Right lobe of liver (tissue), 6 donors: ENCODE measurements at regions not wholly inside any gene's neighbourhood (a gene's known extent, or its start where the extent isn't known, plus 50 kb on each side); places are given as distances from the start of the nearest gene placed in this dataset.

Experiments used
- ATAC-seq, 4 donors: fragments of 200-7000 bp; cut with Tn5 transposase; one replicate each; pipeline ENCODE4 v1.9.1; 2020; ENCODE audit warnings: mild to moderate bottlenecking in 4 of 4, moderate library complexity in 4 of 4
- DNase-seq, 3 donors: peaks; one replicate each; pipeline ENCODE4 v3.0.0-alpha.2; 2020
- H3K27ac ChIP-seq, 3 donors: fragments of 200-600 bp; one replicate each; pipeline ENCODE4 v1.8.0; 2022
- H3K27me3 ChIP-seq, 2 donors: fragments of 200-600 bp; one replicate each; pipeline ENCODE4 v1.8.0; 2022
- H3K36me3 ChIP-seq, 4 donors: fragments of 200-600 bp; sonication (generic) in 1 of 4; one replicate each; pipeline versions ENCODE4 v1.5.1 to v1.8.0; 2017 to 2022; ENCODE audit warnings: control low read depth in 1 of 4
- H3K4me1 ChIP-seq, 4 donors: fragments of 200-600 bp; sonication (generic) in 1 of 4; one replicate each; pipeline versions ENCODE4 v1.5.1 to v1.8.0; 2017 to 2022; ENCODE audit warnings: control low read depth in 1 of 4
- H3K4me3 ChIP-seq, 3 donors: fragments of 200-600 bp; one replicate each; pipeline ENCODE4 v1.8.0; 2022
- H3K9me3 ChIP-seq, 4 donors: fragments of 200-600 bp; sonication (generic) in 1 of 4; one replicate each; pipeline versions ENCODE4 v1.5.1 to v1.8.0; 2017 to 2022; ENCODE audit warnings: control low read depth in 1 of 4
- CTCF ChIP-seq, 4 donors: fragments of 200-600 bp in 3 of 4; fragments of 450-650 bp in 1 of 4; IDR thresholded peaks; one replicate each; pipeline versions ENCODE4 v1.5.1 to v1.8.0; 2016 to 2022; ENCODE audit warnings: antibody characterized with exemption in 4 of 4, mild to moderate bottlenecking in 2 of 4
- POLR2A ChIP-seq: fragments of 450-650 bp; IDR thresholded peaks from one replicate; pipeline ENCODE4 v1.6.1; 2017; ENCODE audit warnings: antibody characterized with exemption, mild to moderate bottlenecking
- WGBS: methylation state at CpG from one replicate; pipeline ENCODE4 v1.1.6; 2018; ENCODE audit warnings: low coverage, low lambda C conversion rate; ENCODE audit not compliant: insufficient coverage; ENCODE audit errors: missing lambda C conversion rate; 5-methylcytosine and 5-hydroxymethylcytosine counted together
- intact Hi-C, 2 donors: fragments of 100-400 bp; cut with DNase I; formaldehyde crosslinking; loops; one replicate each; pipeline versions ENCODE4 v1.11.2 to v1.14.1; 2022
- donor health status: DM: no; HTN: yes; CAD: no.
- donor health status: DM: no; HTN: no; CAD: no.
- donor health status: DM: no; HTN: no; CAD: no.
- donor health status: DM: no; HTN: yes; CAD: no.
- donor health status: DM: no; HTN: yes; CAD: no.

GRCh38 chr12:124726596-124727263 is 136.9 kb downstream of the SCARB1 start:
- TF ChIP-seq CTCF (IDR thresholded peaks at IDR 0.05), result no peak
- no peak for TF ChIP-seq POLR2A
- Histone ChIP-seq H3K9me3 (no peaks in the 10 kb centered on the region), H3K4me3 (no peak overlapping the region), H3K27ac (peak overlapping the region; percentile 74 to 85 (median 80)), H3K27me3 (no peaks in the 10 kb centered on the region), H3K36me3 (no peaks in the 10 kb centered on the region), H3K4me1 (peaks cover 0 to 34% (median 17%) of the 10 kb centered on the region in 4 donors)
- ATAC-seq (peak in 3 of 4 donors; percentile 1 to 18 (median 1)), DNase-seq (peak in 1 of 3 donors; percentile 42)
- WGBS, result 43% methylated on average over 6 of the region's 8 CpGs
- intact Hi-C loops, result no loop called here

- Histone ChIP-seq H3K9me3 (no peaks in the 10 kb centered on the region), H3K36me3 (no peaks in the 10 kb centered on the region), H3K4me1 (peaks cover 0 to 34% (median 17%) of the 10 kb centered on the region in 4 donors), H3K4me3 (no peak overlapping the region), H3K27ac (peak overlapping the region in 2 of 3 donors; percentile 80 to 85), H3K27me3 (no peaks in the 10 kb centered on the region)
- DNase-seq (peak in 1 of 3 donors; percentile 21), ATAC-seq (no peak)
- WGBS, result 61% methylated on average over 6 of the region's 7 CpGs
- TF ChIP-seq CTCF (IDR thresholded peaks at IDR 0.05) (no peak), POLR2A (no peak)
- intact Hi-C loops, result no loop called here
Measured at GRCh38 chr12:124725597-124726237, 137.9 kb downstream of the SCARB1 start.

GRCh38 chr12:124725099-124725498 is 138.6 kb downstream of the SCARB1 start:
- intact Hi-C loops, result no loop called here

GRCh38 chr12:124722878-124723277 is 140.8 kb downstream of the SCARB1 start:
- no peak for ATAC-seq
- H3K4me3 ChIP-seq, result no peak overlapping the region
- H3K27me3 ChIP-seq, result no peaks in the 10 kb centered on the region
- TF ChIP-seq CTCF (IDR thresholded peaks at IDR 0.05), result no peak
- no peak for TF ChIP-seq POLR2A
- WGBS, result 83% methylated on average over 3 of the region's 3 CpGs
- intact Hi-C loops, result no loop called here
- no peaks in the 10 kb centered on the region for H3K36me3 ChIP-seq
- no peaks in the 10 kb centered on the region for H3K9me3 ChIP-seq
- DNase-seq, result no peak
- H3K4me1 ChIP-seq, result peaks cover 0 to 24% (median 12%) of the 10 kb centered on the region in 4 donors
- no peak overlapping the region for H3K27ac ChIP-seq

More at GRCh38 chr12:124725099-124725498, 138.6 kb downstream of the SCARB1 start:
- ATAC-seq, result no peak
- no peak overlapping the region for H3K27ac ChIP-seq
- H3K4me1 ChIP-seq, result peaks cover 0 to 31% (median 14%) of the 10 kb centered on the region in 4 donors
- no peaks in the 10 kb centered on the region for H3K27me3 ChIP-seq
- H3K9me3 ChIP-seq, result no peaks in the 10 kb centered on the region
- DNase-seq, result no peak
- no peaks in the 10 kb centered on the region for H3K36me3 ChIP-seq
- no peak for TF ChIP-seq POLR2A
- no peak for TF ChIP-seq CTCF (IDR thresholded peaks at IDR 0.05)
- no peak overlapping the region for H3K4me3 ChIP-seq
- WGBS, result 55% methylated on average over 8 of the region's 9 CpGs
